ENCODE measurements at regions not wholly inside any gene's neighbourhood (a gene's known extent, or its start where the extent isn't known, plus 50 kb on each side); places are given as distances from the start of the nearest gene placed in this dataset.

DNA sequence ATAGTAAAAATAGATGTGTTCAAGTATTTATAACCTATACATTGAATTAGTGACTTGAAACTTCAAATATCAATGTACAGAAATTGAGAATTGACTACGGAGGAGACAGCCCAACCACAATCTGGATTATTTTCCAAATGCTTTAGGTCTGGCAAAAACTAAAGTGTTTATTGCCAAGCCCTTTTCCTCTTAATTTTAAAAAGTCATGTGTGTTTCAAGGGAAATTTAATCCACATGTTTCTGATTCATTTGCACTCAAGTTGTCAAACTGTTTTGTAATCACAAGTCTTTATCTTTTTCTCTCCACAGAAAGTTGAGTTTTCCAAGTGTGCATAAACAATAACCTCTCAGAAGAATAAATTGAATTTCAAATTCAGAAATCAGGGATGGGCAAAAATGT lies 350.8 kb upstream of the RSPO3 start:
- TF ChIP-seq, protein P1, sequence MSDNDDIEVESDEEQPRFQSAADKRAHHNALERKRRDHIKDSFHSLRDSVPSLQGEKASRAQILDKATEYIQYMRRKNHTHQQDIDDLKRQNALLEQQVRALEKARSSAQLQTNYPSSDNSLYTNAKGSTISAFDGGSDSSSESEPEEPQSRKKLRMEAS (IDR thresholded peaks at IDR 0.05; ENCODE audit: low read depth, low read length), result no peak
- TF ChIP-seq MYC (IDR thresholded peaks at IDR 0.05; ENCODE audit: low read depth, low read length) (no peak), POLR2A (IDR thresholded peaks at IDR 0.05; ENCODE audit: extremely low read depth, insufficient read length) (no peak)
- TF ChIP-seq, protein P2, sequence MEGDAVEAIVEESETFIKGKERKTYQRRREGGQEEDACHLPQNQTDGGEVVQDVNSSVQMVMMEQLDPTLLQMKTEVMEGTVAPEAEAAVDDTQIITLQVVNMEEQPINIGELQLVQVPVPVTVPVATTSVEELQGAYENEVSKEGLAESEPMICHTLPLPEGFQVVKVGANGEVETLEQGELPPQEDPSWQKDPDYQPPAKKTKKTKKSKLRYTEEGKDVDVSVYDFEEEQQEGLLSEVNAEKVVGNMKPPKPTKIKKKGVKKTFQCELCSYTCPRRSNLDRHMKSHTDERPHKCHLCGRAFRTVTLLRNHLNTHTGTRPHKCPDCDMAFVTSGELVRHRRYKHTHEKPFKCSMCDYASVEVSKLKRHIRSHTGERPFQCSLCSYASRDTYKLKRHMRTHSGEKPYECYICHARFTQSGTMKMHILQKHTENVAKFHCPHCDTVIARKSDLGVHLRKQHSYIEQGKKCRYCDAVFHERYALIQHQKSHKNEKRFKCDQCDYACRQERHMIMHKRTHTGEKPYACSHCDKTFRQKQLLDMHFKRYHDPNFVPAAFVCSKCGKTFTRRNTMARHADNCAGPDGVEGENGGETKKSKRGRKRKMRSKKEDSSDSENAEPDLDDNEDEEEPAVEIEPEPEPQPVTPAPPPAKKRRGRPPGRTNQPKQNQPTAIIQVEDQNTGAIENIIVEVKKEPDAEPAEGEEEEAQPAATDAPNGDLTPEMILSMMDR (IDR thresholded peaks at IDR 0.05; ENCODE audit: low read depth, low read length), result no peak
- DNase-seq (ENCODE audit: low read depth), result no peak
- H3K4me3 ChIP-seq (ENCODE audit: low read depth, low read length), result no peak overlapping the region

DNA sequence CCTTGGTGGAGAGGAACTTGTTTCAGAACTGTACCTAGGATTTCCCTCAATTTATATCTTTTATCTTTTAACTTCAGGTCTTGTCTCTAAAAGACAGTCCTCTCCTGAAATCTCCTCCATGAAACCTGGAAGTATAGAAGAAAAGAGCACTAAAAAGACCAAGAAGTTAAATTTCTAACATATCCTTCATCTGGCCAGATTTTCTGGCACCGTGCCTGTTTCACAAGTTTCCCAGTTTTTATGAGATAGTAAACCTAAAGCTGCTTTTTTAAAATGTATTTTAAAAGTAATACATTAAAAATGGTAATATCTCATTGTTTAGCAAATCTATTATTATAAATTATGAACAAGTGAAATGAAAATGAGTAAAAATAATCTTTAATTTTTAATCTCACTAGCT lies 348.3 kb upstream of the RSPO3 start:
- TF ChIP-seq, protein P1 (IDR thresholded peaks at IDR 0.05; ENCODE audit: low read depth, low read length), result no peak
- TF ChIP-seq, protein P2 (IDR thresholded peaks at IDR 0.05; ENCODE audit: low read depth, low read length), result no peak
- TF ChIP-seq MYC (IDR thresholded peaks at IDR 0.05; ENCODE audit: low read depth, low read length) (no peak), POLR2A (IDR thresholded peaks at IDR 0.05; ENCODE audit: extremely low read depth, insufficient read length) (no peak)
- H3K4me3 ChIP-seq (ENCODE audit: low read depth, low read length), result no peak overlapping the region
- no peak for DNase-seq (ENCODE audit: low read depth)

DNA sequence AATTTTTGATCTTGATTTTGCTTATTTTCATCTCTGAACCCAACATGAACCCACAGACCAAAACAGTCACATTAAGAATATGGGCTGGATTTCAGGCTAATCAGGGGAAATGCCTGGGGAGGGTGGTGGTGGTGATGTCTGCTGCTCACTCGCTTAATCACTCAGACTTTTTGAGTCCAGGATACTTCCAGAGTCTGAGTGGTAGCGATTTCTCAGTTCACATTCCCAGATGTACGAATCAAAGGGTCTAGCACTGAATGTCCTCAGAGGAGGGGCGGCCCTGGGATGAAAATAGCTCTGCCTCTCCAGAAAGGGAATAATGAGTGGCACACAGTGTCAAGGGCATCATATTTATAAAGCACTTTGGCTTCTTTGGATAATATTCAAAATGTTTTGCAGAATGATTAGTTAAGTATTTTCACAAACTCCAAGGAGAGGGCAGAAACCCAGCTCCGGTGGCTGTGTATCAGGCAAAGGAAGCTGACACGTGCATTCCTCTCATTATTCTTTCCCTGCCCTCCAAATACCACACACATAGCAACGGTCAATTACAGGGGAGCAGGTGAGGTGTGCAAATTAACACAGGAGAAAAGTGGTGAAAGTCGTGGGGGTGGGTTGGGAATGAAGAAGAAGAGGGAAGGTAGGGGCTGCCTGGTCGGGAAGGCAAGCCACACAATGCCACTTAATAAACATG lies 345.2 kb upstream of the RSPO3 start:
- no peak overlapping the region for H3K4me3 ChIP-seq (ENCODE audit: low read depth, low read length)
- DNase-seq (ENCODE audit: low read depth), result no peak
- no peak for TF ChIP-seq POLR2A (IDR thresholded peaks at IDR 0.05; ENCODE audit: extremely low read depth, insufficient read length)
- TF ChIP-seq, protein P1 (IDR thresholded peaks at IDR 0.05; ENCODE audit: low read depth, low read length), result no peak
- TF ChIP-seq, protein P2 (IDR thresholded peaks at IDR 0.05; ENCODE audit: low read depth, low read length), result no peak
- no peak for TF ChIP-seq MYC (IDR thresholded peaks at IDR 0.05; ENCODE audit: low read depth, low read length)

DNA sequence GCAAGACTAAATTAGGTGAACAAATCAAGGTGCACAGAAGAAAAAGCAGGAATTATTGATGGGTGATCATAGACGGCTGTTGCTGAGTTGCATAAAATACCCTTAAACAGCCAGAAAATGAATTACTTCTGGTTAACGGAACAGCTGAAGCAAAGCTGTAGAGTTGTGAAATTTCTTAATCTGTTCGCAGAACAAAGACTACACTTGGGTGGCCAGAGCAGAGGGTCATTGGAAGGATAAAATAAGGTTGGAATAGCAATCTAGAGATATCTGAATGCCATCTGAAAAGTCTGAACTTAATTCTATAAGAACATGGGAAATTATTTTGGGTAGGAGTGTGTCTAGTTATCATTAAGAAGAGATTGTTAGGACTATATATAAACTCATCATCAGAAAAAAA lies 339.1 kb upstream of the RSPO3 start:
- TF ChIP-seq, protein P2 (IDR thresholded peaks at IDR 0.05; ENCODE audit: low read depth, low read length), result no peak
- TF ChIP-seq, protein P1 (IDR thresholded peaks at IDR 0.05; ENCODE audit: low read depth, low read length), result no peak
- TF ChIP-seq MYC (IDR thresholded peaks at IDR 0.05; ENCODE audit: low read depth, low read length), result no peak
- TF ChIP-seq POLR2A (IDR thresholded peaks at IDR 0.05; ENCODE audit: extremely low read depth, insufficient read length), result no peak

DNA sequence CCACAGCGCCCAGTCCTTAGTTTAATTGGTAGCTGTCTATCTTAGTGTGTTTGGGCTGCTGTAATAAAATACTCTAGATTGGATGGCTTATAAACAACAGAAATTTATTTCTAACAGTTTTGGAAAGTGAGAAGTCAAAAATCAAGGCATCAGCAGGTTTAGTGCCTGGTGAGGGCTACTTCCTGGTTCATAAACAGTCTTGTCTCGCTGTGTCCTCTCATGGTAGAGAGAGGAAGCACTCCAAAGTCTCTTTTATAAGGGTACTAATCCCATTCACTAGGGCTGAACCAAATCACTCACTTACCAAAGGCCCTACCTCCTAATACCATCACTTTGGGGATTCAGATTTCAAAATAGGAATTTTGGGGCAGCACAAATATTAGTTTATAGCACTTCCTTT lies 336.9 kb upstream of the RSPO3 start:
- peak; percentile 4 for DNase-seq (ENCODE audit: low read depth)
- H3K4me3 ChIP-seq (ENCODE audit: low read depth, low read length), result no peak overlapping the region
- TF ChIP-seq, protein P2 (IDR thresholded peaks at IDR 0.05; ENCODE audit: low read depth, low read length), result no peak
- TF ChIP-seq, protein P1 (IDR thresholded peaks at IDR 0.05; ENCODE audit: low read depth, low read length), result no peak
- no peak for TF ChIP-seq MYC (IDR thresholded peaks at IDR 0.05; ENCODE audit: low read depth, low read length)
- TF ChIP-seq POLR2A (IDR thresholded peaks at IDR 0.05; ENCODE audit: extremely low read depth, insufficient read length), result no peak

More for the DNA sequence above, 339.1 kb upstream of the RSPO3 start:
- H3K4me3 ChIP-seq (ENCODE audit: low read depth, low read length), result no peak overlapping the region
- no peak for DNase-seq (ENCODE audit: low read depth)

Data from NB4 (cell line).